B cell (primary cell): ENCODE measurements at regions not wholly inside any gene's neighbourhood (a gene's known extent, or its start where the extent isn't known, plus 50 kb on each side); places are given as distances from the start of the nearest gene placed in this dataset.

Source experiments
- ATAC-seq: fragments of 200-7000 bp; cut with Tn5 transposase; one replicate; pipeline ENCODE4 v1.10.0; 2021; ENCODE audit warnings: low read depth, mild to moderate bottlenecking, moderate number of reproducible peaks, moderate library complexity
- CTCF ChIA-PET: fragments of 350-600 bp; sonication (Branson Sonifier 250); formaldehyde crosslinking; loops from one replicate; lab custom pipeline; 2021; ENCODE audit warnings: antibody characterized with exemption, inconsistent platforms; lab: Charles Lee
- POLR2A ChIA-PET: fragments of 350-600 bp; sonication (Branson Sonifier 250); formaldehyde crosslinking; loops from one replicate; lab custom pipeline; 2021; ENCODE audit warnings: antibody characterized with exemption; lab: Charles Lee
- DNase-seq: peaks from one replicate; pipeline ENCODE4 v3.0.0; 2013
- H2AFZ ChIP-seq: 2 replicates; pipeline ENCODE4 v1.6.1; 2012; ENCODE audit warnings: mild to moderate bottlenecking, low read depth, low read length; ENCODE audit not compliant: insufficient read depth, poor library complexity, severe bottlenecking
- H3K27ac ChIP-seq, 2 donors: 1 replicate in 1 of 2; 2 replicates in 1 of 2; pipeline ENCODE4 v1.5.1; 2012 to 2013; ENCODE audit warnings: low read length in 2 of 2, mild to moderate bottlenecking in 2 of 2, moderate library complexity in 1 of 2
- H3K27me3 ChIP-seq, 4 experiments: fragments of 200-600 bp in 1 of 4; sonication (generic) in 1 of 4; replicated peaks in 1 of 4; 1 replicate in 2 of 4; 2 replicates in 2 of 4; pipeline versions ENCODE4 v1.6.1 to v1.7.0; 2013 to 2016; ENCODE audit warnings: low read length in 3 of 4, mild to moderate bottlenecking in 2 of 4, mixed read lengths in 1 of 4, moderate library complexity in 1 of 4; ENCODE audit not compliant: insufficient read depth in 4 of 4, control insufficient read depth in 3 of 4; ENCODE audit errors: control extremely low read depth in 1 of 4
- H3K36me3 ChIP-seq, 2 experiments: replicated peaks in 1 of 2; 1 replicate in 1 of 2; 2 replicates in 1 of 2; pipeline versions ENCODE4 v1.6.1 to v1.7.1; 2013; ENCODE audit warnings: low read length in 1 of 2; ENCODE audit not compliant: insufficient read depth in 2 of 2, control insufficient read depth in 1 of 2; ENCODE audit errors: control extremely low read depth in 1 of 2, extremely low read depth in 1 of 2
- H3K4me1 ChIP-seq, 2 donors: fragments of 200-600 bp in 1 of 2; sonication (generic) in 1 of 2; 1 replicate in 1 of 2; 2 replicates in 1 of 2; pipeline versions ENCODE4 v1.5.1 to v1.6.1; 2013 to 2017; ENCODE audit warnings: low read length in 2 of 2; ENCODE audit not compliant: control insufficient read depth in 2 of 2, insufficient read depth in 2 of 2
- H3K4me2 ChIP-seq: replicated peaks from 2 replicates; pipeline ENCODE3; 2012; ENCODE audit warnings: mild to moderate bottlenecking, low read depth, low read length; ENCODE audit not compliant: poor library complexity, severe bottlenecking
- H3K4me3 ChIP-seq, 5 experiments: fragments of 200-600 bp in 1 of 5; sonication (generic) in 1 of 5; 1 replicate in 3 of 5; 2 replicates in 2 of 5; pipeline versions ENCODE4 v1.5.1 to v1.7.0; 2011 to 2016; ENCODE audit warnings: low read length in 4 of 5, mild to moderate bottlenecking in 4 of 5, low read depth in 2 of 5, control low read depth in 1 of 5, moderate library complexity in 1 of 5; ENCODE audit not compliant: insufficient read depth in 1 of 5; ENCODE audit errors: control extremely low read depth in 1 of 5, extremely low read depth in 1 of 5
- H3K79me2 ChIP-seq: fragments of 200-600 bp; sonication (generic); one replicate; pipeline ENCODE4 v1.6.0; 2016; ENCODE audit warnings: low read length; ENCODE audit not compliant: control insufficient read depth, insufficient read depth
- H3K9ac ChIP-seq: fragments of 200-600 bp; sonication (generic); 2 replicates; pipeline ENCODE4 v1.6.1; 2017; ENCODE audit warnings: mild to moderate bottlenecking, low read length, moderate library complexity
- H3K9me3 ChIP-seq, 3 donors: one replicate each; pipeline versions ENCODE4 v1.6.1 to v1.7.1; 2013; ENCODE audit warnings: low read length in 2 of 3; ENCODE audit not compliant: control insufficient read depth in 2 of 3, insufficient read depth in 1 of 3; ENCODE audit errors: control extremely low read depth in 1 of 3
- H4K20me1 ChIP-seq: 2 replicates; pipeline ENCODE4 v1.6.0; 2012; ENCODE audit warnings: mild to moderate bottlenecking, low read length; ENCODE audit not compliant: insufficient read depth, control insufficient read depth, poor library complexity, severe bottlenecking
- H3K27ac Mint-ChIP-seq: one replicate; pipeline ENCODE4 v1.8.0; 2021; ENCODE audit warnings: mixed read lengths
- H3K27me3 Mint-ChIP-seq: one replicate; pipeline ENCODE4 v1.8.0; 2021; ENCODE audit warnings: mixed read lengths
- H3K4me1 Mint-ChIP-seq: one replicate; pipeline ENCODE4 v1.8.0; 2021; ENCODE audit warnings: mixed read lengths
- H3K4me3 Mint-ChIP-seq: one replicate; pipeline ENCODE4 v1.8.0; 2021; ENCODE audit warnings: mixed read lengths
- H3K9me3 Mint-ChIP-seq: one replicate; pipeline ENCODE4 v1.8.0; 2022; ENCODE audit warnings: mixed read lengths; ENCODE audit not compliant: insufficient read depth
- EZH2 ChIP-seq: IDR thresholded peaks from 2 replicates; pipeline ENCODE4 v1.6.1; 2012; ENCODE audit warnings: borderline replicate concordance, low read depth, mild to moderate bottlenecking, moderate library complexity, low read length; ENCODE audit not compliant: insufficient read depth, poor library complexity, severe bottlenecking
- WGBS: methylation state at CpG from one replicate; pipeline ENCODE4 v1.1.5; 2013; ENCODE audit warnings: missing lambda C conversion rate; ENCODE audit not compliant: insufficient coverage; 5-methylcytosine and 5-hydroxymethylcytosine counted together
- intact Hi-C: fragments of 100-400 bp; cut with micrococcal nuclease; formaldehyde crosslinking; loops from one replicate; pipeline ENCODE4 v1.10.0; 2022
- TF ChIP-seq, protein P1 (sequence below): fragments of 200-600 bp; IDR thresholded peaks from one replicate; pipeline ENCODE4 v1.8.0; 2022; ENCODE audit warnings: antibody characterized with exemption, mild to moderate bottlenecking

DNA sequence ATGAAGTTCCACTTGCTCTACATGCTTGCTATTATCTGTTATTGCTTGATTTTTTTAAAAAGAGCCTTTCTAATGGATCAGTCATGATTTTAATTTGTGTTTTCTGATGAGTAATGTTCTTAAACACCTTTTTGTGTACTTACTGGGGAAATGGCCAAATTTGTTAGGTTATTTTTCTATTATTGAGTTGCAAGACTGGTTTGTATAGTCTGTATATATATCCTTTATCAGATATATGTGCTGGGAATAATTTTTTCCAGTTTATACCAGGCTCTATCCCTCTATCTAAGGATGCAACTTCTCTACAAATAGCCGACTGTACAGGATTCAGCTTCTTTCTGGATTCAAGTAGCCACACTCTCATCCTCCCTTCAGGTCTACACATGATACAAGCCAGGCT is 65.6 kb upstream of the SEC61G start:
- H3K4me3 Mint-ChIP-seq = no peak overlapping the region
- no peak overlapping the region for H3K27ac ChIP-seq
- ATAC-seq (no peak), DNase-seq (no peak)
- no peaks in the 10 kb centered on the region for H3K36me3 ChIP-seq
- no peaks in the 10 kb centered on the region for H4K20me1 ChIP-seq
- H3K4me3 ChIP-seq = no peak overlapping the region
- ChIA-PET POLR2A (no interaction called here), CTCF (no interaction called here)
- WGBS = no CpG with 5 or more reads among the region's 1 CpG
- no peak overlapping the region for H3K4me2 ChIP-seq
- intact Hi-C loops = no loop called here
- peaks cover 16% of the 10 kb centered on the region for H3K27me3 Mint-ChIP-seq
- H2AFZ ChIP-seq = no peak overlapping the region
- no peaks in the 10 kb centered on the region for H3K79me2 ChIP-seq
- no peaks in the 10 kb centered on the region for H3K9me3 ChIP-seq
- H3K9me3 Mint-ChIP-seq = peaks cover 3% of the 10 kb centered on the region
- TF ChIP-seq, protein P1, sequence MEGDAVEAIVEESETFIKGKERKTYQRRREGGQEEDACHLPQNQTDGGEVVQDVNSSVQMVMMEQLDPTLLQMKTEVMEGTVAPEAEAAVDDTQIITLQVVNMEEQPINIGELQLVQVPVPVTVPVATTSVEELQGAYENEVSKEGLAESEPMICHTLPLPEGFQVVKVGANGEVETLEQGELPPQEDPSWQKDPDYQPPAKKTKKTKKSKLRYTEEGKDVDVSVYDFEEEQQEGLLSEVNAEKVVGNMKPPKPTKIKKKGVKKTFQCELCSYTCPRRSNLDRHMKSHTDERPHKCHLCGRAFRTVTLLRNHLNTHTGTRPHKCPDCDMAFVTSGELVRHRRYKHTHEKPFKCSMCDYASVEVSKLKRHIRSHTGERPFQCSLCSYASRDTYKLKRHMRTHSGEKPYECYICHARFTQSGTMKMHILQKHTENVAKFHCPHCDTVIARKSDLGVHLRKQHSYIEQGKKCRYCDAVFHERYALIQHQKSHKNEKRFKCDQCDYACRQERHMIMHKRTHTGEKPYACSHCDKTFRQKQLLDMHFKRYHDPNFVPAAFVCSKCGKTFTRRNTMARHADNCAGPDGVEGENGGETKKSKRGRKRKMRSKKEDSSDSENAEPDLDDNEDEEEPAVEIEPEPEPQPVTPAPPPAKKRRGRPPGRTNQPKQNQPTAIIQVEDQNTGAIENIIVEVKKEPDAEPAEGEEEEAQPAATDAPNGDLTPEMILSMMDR = no peak
- no peak for TF ChIP-seq EZH2
- H3K27me3 ChIP-seq = peaks cover 0 to 5% (median 0%) of the 10 kb centered on the region in 4 experiments
- H3K4me1 ChIP-seq = no peaks in the 10 kb centered on the region
- H3K9ac ChIP-seq = no peak overlapping the region
- no peak overlapping the region for H3K27ac Mint-ChIP-seq
- H3K4me1 Mint-ChIP-seq = no peaks in the 10 kb centered on the region

DNA sequence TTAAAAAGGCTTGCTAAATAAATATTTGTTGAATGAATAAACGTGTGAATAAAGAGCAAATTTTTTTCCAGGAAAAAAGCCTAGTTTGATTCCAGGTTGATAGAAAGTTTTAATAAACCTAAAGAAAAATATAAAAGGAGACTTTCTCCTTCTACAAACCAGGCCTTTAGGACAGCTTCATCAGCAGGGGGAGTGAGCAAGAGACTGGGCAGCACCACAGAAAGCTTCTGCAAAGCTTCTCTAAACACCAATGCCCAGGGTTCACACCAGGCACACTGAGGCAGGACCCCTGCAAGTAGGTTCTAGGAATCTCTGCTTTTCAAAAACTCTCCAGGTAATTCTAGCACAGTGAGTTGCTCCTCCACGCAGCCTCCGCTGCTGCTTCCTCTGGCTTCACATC is 66.4 kb upstream of the SEC61G start:
- Mint-ChIP-seq H3K27me3 (peaks cover 12% of the 10 kb centered on the region), H3K27ac (no peak overlapping the region), H3K4me3 (no peak overlapping the region), H3K9me3 (peaks cover 7% of the 10 kb centered on the region), H3K4me1 (no peaks in the 10 kb centered on the region)
- Histone ChIP-seq H3K27me3 (peaks cover 0 to 5% (median 0%) of the 10 kb centered on the region in 4 experiments), H3K79me2 (no peaks in the 10 kb centered on the region), H3K9ac (no peak overlapping the region), H3K4me2 (no peak overlapping the region), H4K20me1 (no peaks in the 10 kb centered on the region), H3K27ac (no peak overlapping the region), H3K36me3 (no peaks in the 10 kb centered on the region), H3K4me3 (no peak overlapping the region), H3K9me3 (no peaks in the 10 kb centered on the region), H3K4me1 (no peaks in the 10 kb centered on the region), H2AFZ (no peak overlapping the region)
- intact Hi-C loops = no loop called here
- ATAC-seq (no peak), DNase-seq (no peak)
- TF ChIP-seq, protein P1 = no peak
- no peak for TF ChIP-seq EZH2
- WGBS = no CpG with 5 or more reads among the region's 3 CpGs
- ChIA-PET CTCF (no interaction called here), POLR2A (no interaction called here)
